HEK293T (cell line): ENCODE measurements at regions not wholly inside any gene's neighbourhood (a gene's known extent, or its start where the extent isn't known, plus 50 kb on each side); places are given as distances from the start of the nearest gene placed in this dataset.
"Not testable (repeated sequence)": the region's sequence is repeated elsewhere in the genome, so short reads cannot be mapped to it uniquely, and the experiment has no call there.

Experiments
- CTCF ChIA-PET: fragments of 350-600 bp; formaldehyde crosslinking; extraction: SDS; loops from one replicate; lab custom pipeline; 2021; ENCODE audit warnings: antibody characterized with exemption, inconsistent platforms; lab: Yijun Ruan, JAX
- POLR2A ChIA-PET: fragments of 350-600 bp; formaldehyde crosslinking; extraction: SDS; loops from one replicate; lab custom pipeline; 2020; ENCODE audit warnings: antibody characterized with exemption, inconsistent platforms; lab: Yijun Ruan, JAX
- DNase-seq: peaks from one replicate; pipeline ENCODE4 v3.0.0; 2012; ENCODE audit warnings: mixed read lengths; ENCODE audit errors: extremely low spot score
- ARNT ChIP-seq: fragments of 450-650 bp; IDR thresholded peaks from 2 replicates; pipeline ENCODE4 v1.6.1; 2017; ENCODE audit warnings: mild to moderate bottlenecking
- BHLHE40 ChIP-seq: fragments of 450-650 bp; IDR thresholded peaks from 2 replicates; pipeline ENCODE4 v1.6.1; 2016; ENCODE audit warnings: mild to moderate bottlenecking, moderate library complexity, borderline replicate concordance
- CTBP1 ChIP-seq: fragments of 450-650 bp; IDR thresholded peaks from 2 replicates; pipeline ENCODE4 v1.6.1; 2016; ENCODE audit warnings: borderline replicate concordance
- ELF4 ChIP-seq: fragments of 450-650 bp; IDR thresholded peaks from 2 replicates; pipeline ENCODE4 v1.6.1; 2017; ENCODE audit warnings: antibody characterized with exemption
- FOXA1 ChIP-seq: fragments of 450-650 bp; IDR thresholded peaks from 2 replicates; pipeline ENCODE4 v1.6.1; 2016; ENCODE audit warnings: mild to moderate bottlenecking
- FOXK2 ChIP-seq: fragments of 450-650 bp; IDR thresholded peaks from 2 replicates; pipeline ENCODE4 v1.6.1; 2016; ENCODE audit warnings: mild to moderate bottlenecking
- FOXM1 ChIP-seq: fragments of 450-650 bp; IDR thresholded peaks from 2 replicates; pipeline ENCODE4 v1.6.1; 2017; ENCODE audit warnings: mild to moderate bottlenecking, borderline replicate concordance
- HDGF ChIP-seq: fragments of 450-650 bp; IDR thresholded peaks from 2 replicates; pipeline ENCODE4 v1.6.1; 2017; ENCODE audit warnings: antibody characterized with exemption, borderline replicate concordance
- L3MBTL2 ChIP-seq: fragments of 450-650 bp; conservative IDR thresholded peaks from 2 replicates; pipeline ENCODE4 v1.6.1; 2016; ENCODE audit warnings: mild to moderate bottlenecking
- LEF1 ChIP-seq: fragments of 450-650 bp; IDR thresholded peaks from 2 replicates; pipeline ENCODE4 v1.6.1; 2017; ENCODE audit warnings: mild to moderate bottlenecking, borderline replicate concordance
- NFRKB ChIP-seq: fragments of 450-650 bp; IDR thresholded peaks from 2 replicates; pipeline ENCODE4 v1.6.1; 2016; ENCODE audit warnings: mild to moderate bottlenecking, moderate library complexity
- SP1 ChIP-seq: fragments of 450-650 bp; IDR thresholded peaks from 2 replicates; pipeline ENCODE4 v1.6.1; 2017
- SUZ12 ChIP-seq: fragments of 450-650 bp; IDR thresholded peaks from 2 replicates; pipeline ENCODE4 v1.6.1; 2016; ENCODE audit warnings: mild to moderate bottlenecking
- TARDBP ChIP-seq: fragments of 450-650 bp; IDR thresholded peaks from 2 replicates; pipeline ENCODE4 v1.6.1; 2016
- ZNF384 ChIP-seq: fragments of 450-650 bp; IDR thresholded peaks from 2 replicates; pipeline ENCODE4 v1.6.1; 2016
- TF ChIP-seq, protein P1 (sequence below): fragments of 450-650 bp; IDR thresholded peaks from 2 replicates; pipeline ENCODE4 v1.6.1; 2016

DNA sequence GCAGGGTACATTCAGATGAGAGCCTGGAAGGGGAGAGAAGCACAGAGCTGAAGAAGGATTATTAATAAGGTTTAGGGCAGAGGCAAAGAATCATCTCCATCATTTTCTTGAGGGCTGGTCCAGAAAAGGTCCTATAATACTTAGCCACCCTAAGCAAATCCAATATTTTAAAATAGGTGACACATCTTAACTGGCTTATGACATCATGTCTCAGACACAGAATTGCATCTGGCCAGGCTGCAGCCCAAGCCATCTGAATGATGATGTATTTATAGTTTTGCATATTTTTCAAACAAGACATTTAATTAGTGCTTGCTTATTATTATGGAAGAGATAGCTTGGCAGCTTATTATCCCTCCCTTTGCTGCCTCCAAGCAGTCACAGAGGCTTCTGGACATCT is 571.3 kb downstream of the SUCLG1 start:
- POLR2A ChIA-PET: no interaction called here
- TF ChIP-seq ARNT (no peak), FOXK2 (no peak), HDGF (no peak), SP1 (no peak), ZNF384 (no peak), TARDBP (no peak), NFRKB (no peak), CTBP1 (no peak), FOXA1 (no peak), SUZ12 (no peak), FOXM1 (no peak), BHLHE40 (no peak), L3MBTL2 (no peak), ELF4 (no peak)
- TF ChIP-seq, protein P1, sequence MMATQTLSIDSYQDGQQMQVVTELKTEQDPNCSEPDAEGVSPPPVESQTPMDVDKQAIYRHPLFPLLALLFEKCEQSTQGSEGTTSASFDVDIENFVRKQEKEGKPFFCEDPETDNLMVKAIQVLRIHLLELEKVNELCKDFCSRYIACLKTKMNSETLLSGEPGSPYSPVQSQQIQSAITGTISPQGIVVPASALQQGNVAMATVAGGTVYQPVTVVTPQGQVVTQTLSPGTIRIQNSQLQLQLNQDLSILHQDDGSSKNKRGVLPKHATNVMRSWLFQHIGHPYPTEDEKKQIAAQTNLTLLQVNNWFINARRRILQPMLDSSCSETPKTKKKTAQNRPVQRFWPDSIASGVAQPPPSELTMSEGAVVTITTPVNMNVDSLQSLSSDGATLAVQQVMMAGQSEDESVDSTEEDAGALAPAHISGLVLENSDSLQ: no peak
- DNase-seq: no peak
- CTCF ChIA-PET: no interaction called here

DNA sequence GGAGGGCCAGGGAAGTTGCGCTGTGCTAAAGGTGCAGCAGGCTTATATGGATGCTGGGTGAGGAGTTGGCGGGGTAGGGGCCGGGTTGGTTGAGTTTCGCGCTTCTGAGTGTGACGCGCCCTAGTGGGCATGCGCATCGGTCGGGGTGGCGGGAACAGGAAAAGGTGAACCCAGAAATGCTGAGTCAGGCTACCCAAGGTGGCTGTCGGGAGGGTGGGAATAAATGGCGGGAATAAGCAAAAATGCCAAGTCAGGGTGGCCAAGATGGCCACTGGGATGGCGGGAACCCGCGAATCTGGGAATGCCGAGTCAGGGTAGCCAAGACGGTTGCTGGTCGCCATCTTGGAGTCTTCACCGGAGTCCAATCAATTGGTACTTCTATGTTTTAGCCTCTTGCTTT is 580.0 kb downstream of the SUCLG1 start:
- POLR2A ChIA-PET: no interaction called here
- no peak for DNase-seq
- TF ChIP-seq FOXK2 (no peak), SP1 (no peak), ELF4 (no peak), ZNF384 (no peak), BHLHE40 (no peak), FOXM1 (no peak), TARDBP (no peak), LEF1 (no peak), SUZ12 (no peak)
- TF ChIP-seq, protein P1: no peak
- CTCF ChIA-PET: no interaction called here

DNA sequence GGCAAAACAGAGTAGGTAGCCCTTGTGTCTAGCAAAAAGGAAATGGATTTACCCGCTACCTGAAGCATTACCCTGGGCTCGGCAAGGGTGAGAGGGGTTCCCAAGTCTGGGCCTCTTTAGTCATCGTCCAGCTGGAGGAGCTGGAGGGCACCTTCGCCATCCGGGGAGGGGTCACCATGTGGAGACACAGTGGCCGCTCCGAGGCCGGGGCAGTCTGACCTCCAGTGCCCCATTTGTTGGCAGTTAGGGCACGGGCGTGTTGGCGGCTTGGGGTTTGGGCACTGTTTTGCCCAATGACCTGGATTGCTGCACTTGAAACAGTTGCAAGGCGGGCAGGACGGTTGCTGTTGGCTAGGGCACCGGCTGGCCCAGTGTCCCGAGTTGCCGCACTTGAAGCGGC is 581.8 kb downstream of the SUCLG1 start:
- CTCF ChIA-PET, POLR2A ChIA-PET: not testable (repeated sequence)

DNA sequence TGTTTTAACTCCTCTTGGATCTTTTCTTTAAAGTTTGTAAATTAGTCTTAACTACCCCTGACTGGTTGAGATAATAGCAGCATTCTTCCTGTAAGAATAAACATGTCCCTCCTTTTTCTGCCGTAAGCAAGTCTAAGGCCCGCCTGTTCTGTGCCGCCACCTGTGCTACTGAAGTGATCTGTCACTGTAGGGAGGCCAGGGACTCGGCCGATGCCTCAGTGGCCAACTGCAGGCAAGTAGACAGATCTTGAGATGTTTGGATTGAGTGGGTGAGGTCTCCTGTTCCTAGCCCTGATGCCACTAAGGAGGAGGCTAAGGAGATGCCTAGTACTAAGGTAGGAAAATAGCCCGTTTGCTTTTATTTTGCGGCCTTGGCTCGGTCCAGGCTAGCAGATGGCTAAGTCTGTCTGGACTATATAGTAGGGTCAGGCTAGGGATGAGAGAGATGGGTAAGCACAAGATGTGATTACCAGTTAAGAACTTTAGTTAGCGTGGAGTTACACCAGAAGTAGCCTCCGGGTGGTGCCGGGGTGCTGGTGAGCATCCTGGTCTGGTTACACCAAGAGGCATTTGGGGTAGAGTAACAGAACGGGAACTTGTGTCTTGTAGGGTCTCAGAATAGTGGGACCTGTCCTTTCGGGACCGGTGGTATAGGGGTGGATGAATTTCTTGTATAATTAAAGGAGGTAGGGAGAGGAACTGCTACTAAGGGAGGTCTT is 584.2 kb downstream of the SUCLG1 start:
- POLR2A ChIA-PET: no interaction called here
- no peak for DNase-seq
- CTCF ChIA-PET: no interaction called here
- TF ChIP-seq LEF1: no peak
- no peak for TF ChIP-seq L3MBTL2
- no peak for TF ChIP-seq FOXM1
- TF ChIP-seq, protein P1: no peak
- TF ChIP-seq CTBP1: no peak
- no peak for TF ChIP-seq SUZ12
- TF ChIP-seq NFRKB: no peak
- no peak for TF ChIP-seq TARDBP
- TF ChIP-seq FOXK2: no peak
- no peak for TF ChIP-seq BHLHE40
- no peak for TF ChIP-seq ARNT
- no peak for TF ChIP-seq ZNF384

More for the DNA sequence above, 581.8 kb downstream of the SUCLG1 start:
- DNase-seq: not testable (repeated sequence)

DNA sequence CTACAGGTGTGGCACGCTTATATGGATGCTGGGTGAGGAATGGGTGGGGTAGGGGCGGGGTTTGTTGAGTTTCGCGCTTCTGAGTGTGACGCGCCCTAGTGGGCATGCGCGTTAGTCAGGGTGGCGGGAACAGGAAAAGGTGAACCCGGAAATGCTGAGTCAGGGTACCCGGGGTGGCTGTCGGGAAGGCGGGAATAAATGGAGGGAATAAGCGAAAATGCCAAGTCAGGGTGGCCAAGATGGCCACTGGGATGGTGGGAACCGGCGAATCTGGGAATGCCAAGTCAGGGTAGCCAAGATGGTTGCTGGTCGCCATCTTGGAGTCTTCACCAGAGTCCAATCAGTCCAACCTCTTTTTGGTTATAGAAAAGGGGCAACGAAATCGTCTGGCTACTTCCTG is 585.0 kb downstream of the SUCLG1 start:
- CTCF ChIA-PET: no interaction called here
- TF ChIP-seq L3MBTL2: no peak
- no peak for TF ChIP-seq FOXM1
- no peak for TF ChIP-seq FOXK2
- no peak for TF ChIP-seq ARNT
- no peak for TF ChIP-seq SP1
- TF ChIP-seq ZNF384: no peak
- no peak for TF ChIP-seq TARDBP
- POLR2A ChIA-PET: no interaction called here
- no peak for DNase-seq

DNA sequence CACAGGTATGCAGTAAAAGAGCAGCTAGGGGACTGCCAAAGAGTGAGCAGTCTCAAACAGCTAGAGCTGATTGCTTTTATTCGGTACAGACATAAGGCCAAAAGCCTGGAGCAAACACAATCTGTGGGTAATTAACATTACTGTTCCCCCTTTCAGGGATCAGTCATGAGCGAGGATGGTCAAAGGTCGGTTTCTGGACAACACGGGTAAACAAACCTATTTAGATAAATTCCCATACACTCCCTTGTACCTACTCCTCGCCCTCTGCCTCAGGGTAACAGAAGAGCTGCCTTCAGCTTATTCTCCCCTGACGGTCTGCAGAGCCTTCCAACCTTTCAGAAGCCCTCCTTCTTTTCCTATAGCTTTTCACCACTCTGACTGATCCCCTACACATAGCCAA is 586.0 kb downstream of the SUCLG1 start:
- POLR2A ChIA-PET: no interaction called here
- no peak for TF ChIP-seq L3MBTL2
- no peak for TF ChIP-seq FOXK2
- no peak for TF ChIP-seq FOXM1
- no peak for TF ChIP-seq ZNF384
- TF ChIP-seq SP1: no peak
- no peak for TF ChIP-seq ARNT
- CTCF ChIA-PET: interaction anchor here (0.5 kb wide), 1 partner anchor 72 kb away, joined by 3 read pairs; no protein-coding TSS in a partner anchor

DNA sequence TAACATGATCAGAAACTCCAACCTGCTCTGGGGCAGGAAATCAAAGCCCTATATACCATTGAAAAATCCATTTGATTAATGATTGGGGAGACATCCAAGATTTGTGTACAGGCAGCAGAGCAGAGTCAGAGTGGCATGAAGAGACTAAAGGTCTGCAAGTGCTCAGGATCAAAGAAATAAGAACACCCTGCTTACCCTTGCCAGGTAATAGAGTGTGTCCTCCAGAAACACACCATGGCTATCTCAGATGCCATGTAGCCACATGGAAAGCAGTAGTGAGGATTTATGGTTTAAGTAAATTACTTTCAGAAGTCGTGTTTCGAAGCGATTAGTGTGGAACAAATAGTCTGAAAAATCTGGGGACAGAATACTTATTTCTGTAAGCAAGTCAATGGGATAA is 592.9 kb downstream of the SUCLG1 start:
- no peak for DNase-seq
- ChIA-PET CTCF (no interaction called here), POLR2A (no interaction called here)
- TF ChIP-seq, protein P1: no peak
- TF ChIP-seq FOXK2 (no peak), FOXM1 (no peak), L3MBTL2 (no peak), LEF1 (no peak), HDGF (no peak), NFRKB (no peak), BHLHE40 (no peak), TARDBP (no peak)

More for the DNA sequence above, 586.0 kb downstream of the SUCLG1 start:
- DNase-seq: no peak
